Progenitor cell of endocrine pancreas (in vitro differentiated cells): ENCODE measurements at regions not wholly inside any gene's neighbourhood (a gene's known extent, or its start where the extent isn't known, plus 50 kb on each side); places are given as distances from the start of the nearest gene placed in this dataset.

ENCODE experiments used
- DNase-seq: peaks from one replicate; pipeline ENCODE4 v3.0.0; 2021; ENCODE audit warnings: low spot score; ENCODE audit not compliant: unreplicated experiment
- H3K27ac Mint-ChIP-seq: 2 replicates; pipeline ENCODE4 v1.8.0; 2021; ENCODE audit warnings: mild to moderate bottlenecking, moderate library complexity, mixed read lengths
- H3K27me3 Mint-ChIP-seq: 2 replicates; pipeline ENCODE4 v1.8.0; 2021; ENCODE audit warnings: mixed read lengths
- H3K36me3 Mint-ChIP-seq: 2 replicates; pipeline ENCODE4 v1.8.0; 2022; ENCODE audit warnings: mixed read lengths; ENCODE audit not compliant: insufficient read depth
- H3K4me1 Mint-ChIP-seq: 2 replicates; pipeline ENCODE4 v1.8.0; 2021; ENCODE audit warnings: low read depth, mixed read lengths
- H3K4me3 Mint-ChIP-seq: 2 replicates; pipeline ENCODE4 v1.8.0; 2021; ENCODE audit warnings: low read depth, mild to moderate bottlenecking, moderate library complexity, mixed read lengths
- H3K9me3 Mint-ChIP-seq: 2 replicates; pipeline ENCODE4 v1.8.0; 2021; ENCODE audit warnings: low read depth, mixed read lengths
- TF ChIP-seq, protein P1 (sequence below): fragments of 200-600 bp; sonication (generic); IDR thresholded peaks from one replicate; pipeline ENCODE4 v1.5.0; 2021; ENCODE audit warnings: antibody characterized with exemption, mild to moderate bottlenecking; ENCODE audit not compliant: unreplicated experiment

DNA sequence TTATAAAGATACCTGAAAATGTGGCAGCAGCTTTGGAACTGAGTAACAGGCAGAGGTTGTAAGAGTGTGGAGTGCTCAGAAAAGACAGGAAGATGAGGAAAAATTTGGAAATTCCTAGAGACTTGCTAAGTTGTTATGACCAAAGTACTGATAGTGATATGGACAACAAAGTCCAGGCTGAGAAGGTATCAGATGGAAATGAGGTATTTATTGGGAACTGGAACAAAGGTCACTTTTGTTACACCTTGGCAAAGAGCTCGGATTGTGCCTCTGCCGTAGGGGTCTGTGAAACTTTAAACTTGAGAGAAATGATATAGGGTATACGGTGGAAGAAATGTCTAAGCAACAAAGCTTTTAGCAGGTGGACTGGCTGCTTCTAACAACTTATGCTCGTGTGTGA lies 419.9 kb downstream of the PCDH17 start:
- Mint-ChIP-seq H3K27ac (no peak overlapping the region), H3K27me3 (no peaks in the 10 kb centered on the region), H3K4me1 (peaks cover 9% of the 10 kb centered on the region), H3K9me3 (peaks cover 7% of the 10 kb centered on the region), H3K36me3 (peaks cover 1% of the 10 kb centered on the region), H3K4me3 (no peak overlapping the region)
- DNase-seq, result no peak
- TF ChIP-seq, protein P1, sequence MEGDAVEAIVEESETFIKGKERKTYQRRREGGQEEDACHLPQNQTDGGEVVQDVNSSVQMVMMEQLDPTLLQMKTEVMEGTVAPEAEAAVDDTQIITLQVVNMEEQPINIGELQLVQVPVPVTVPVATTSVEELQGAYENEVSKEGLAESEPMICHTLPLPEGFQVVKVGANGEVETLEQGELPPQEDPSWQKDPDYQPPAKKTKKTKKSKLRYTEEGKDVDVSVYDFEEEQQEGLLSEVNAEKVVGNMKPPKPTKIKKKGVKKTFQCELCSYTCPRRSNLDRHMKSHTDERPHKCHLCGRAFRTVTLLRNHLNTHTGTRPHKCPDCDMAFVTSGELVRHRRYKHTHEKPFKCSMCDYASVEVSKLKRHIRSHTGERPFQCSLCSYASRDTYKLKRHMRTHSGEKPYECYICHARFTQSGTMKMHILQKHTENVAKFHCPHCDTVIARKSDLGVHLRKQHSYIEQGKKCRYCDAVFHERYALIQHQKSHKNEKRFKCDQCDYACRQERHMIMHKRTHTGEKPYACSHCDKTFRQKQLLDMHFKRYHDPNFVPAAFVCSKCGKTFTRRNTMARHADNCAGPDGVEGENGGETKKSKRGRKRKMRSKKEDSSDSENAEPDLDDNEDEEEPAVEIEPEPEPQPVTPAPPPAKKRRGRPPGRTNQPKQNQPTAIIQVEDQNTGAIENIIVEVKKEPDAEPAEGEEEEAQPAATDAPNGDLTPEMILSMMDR, result no peak

DNA sequence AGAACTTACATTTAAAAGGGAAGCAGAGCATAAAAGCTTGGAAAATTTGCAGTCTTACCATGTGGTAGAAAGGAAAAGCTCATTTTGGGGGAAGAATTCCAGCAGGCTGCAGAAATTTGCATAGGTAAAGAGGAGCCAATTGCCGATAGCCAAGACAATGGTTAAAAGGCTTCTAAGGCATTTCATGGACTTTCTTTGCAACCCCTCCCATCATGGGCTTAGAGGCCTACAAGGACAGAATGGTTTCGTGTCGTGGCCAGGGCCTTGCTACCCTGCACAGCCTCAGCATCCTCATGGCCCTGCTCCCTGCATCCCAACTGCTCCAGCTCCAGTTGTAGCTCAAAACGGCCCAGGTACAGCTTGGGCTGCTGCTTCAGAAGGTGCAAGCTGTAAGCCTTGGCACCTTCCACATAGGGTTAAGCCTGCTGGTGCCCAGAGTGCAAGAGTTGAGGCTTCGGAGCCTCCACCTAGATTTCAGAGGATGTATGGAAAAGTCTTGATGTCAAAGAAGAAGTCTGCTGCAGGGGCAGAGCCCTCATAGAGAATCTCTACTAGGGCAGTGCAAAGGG lies 420.3 kb downstream of the PCDH17 start:
- no peak for DNase-seq
- Mint-ChIP-seq H3K4me3 (no peak overlapping the region), H3K27me3 (no peaks in the 10 kb centered on the region), H3K4me1 (peaks cover 9% of the 10 kb centered on the region), H3K27ac (no peak overlapping the region), H3K9me3 (peaks cover 6% of the 10 kb centered on the region), H3K36me3 (peaks cover 1% of the 10 kb centered on the region)
- TF ChIP-seq, protein P1, result no peak

DNA sequence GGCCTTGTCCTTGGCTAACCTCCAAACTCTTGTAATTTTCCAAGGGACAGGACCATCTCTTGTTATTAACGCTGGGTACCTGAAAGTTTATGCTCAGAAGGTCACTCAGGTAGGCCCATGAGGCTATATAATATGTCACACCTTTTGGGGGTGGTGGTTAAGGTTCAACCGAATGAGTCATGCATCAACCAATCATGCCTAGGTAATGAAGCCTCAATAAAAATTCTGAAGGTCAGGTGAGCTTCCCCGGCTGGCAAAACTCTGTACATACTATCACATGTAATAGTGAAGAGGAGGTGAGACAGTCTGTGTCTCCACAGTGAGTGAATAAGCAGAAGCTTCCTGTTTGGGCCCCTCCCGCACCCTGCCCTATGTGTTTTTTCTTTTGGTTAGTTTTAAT lies 424.9 kb downstream of the PCDH17 start:
- no peaks in the 10 kb centered on the region for H3K27me3 Mint-ChIP-seq
- no peak for DNase-seq
- no peak overlapping the region for H3K27ac Mint-ChIP-seq
- TF ChIP-seq, protein P1, result no peak
- H3K4me1 Mint-ChIP-seq, result peaks cover 3% of the 10 kb centered on the region
- H3K4me3 Mint-ChIP-seq, result no peak overlapping the region
- peaks cover 1% of the 10 kb centered on the region for H3K36me3 Mint-ChIP-seq
- peaks cover 6% of the 10 kb centered on the region for H3K9me3 Mint-ChIP-seq

DNA sequence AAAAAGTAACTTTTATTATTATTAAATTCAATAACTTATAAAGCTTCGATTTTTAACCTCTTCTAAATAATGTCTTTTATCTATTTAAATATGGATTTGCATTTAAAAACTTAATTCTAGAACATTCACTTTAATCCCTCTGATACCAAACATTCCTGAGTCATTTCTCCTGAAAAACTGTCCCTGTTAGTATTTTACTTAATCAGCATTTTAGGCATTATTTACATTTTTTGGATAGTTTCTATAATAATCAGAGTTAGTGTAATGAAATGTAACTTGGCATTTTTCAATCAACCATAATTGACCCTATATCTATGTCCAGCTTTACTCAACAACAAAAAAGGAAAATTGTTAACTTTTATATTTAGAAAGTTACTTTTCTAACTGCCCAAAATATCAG lies 428.1 kb downstream of the PCDH17 start:
- TF ChIP-seq, protein P1, result no peak
- no peaks in the 10 kb centered on the region for H3K4me1 Mint-ChIP-seq
- H3K27me3 Mint-ChIP-seq, result no peaks in the 10 kb centered on the region
- H3K36me3 Mint-ChIP-seq, result no peaks in the 10 kb centered on the region
- H3K27ac Mint-ChIP-seq, result no peak overlapping the region
- no peaks in the 10 kb centered on the region for H3K9me3 Mint-ChIP-seq
- no peak for DNase-seq
- H3K4me3 Mint-ChIP-seq, result no peak overlapping the region

DNA sequence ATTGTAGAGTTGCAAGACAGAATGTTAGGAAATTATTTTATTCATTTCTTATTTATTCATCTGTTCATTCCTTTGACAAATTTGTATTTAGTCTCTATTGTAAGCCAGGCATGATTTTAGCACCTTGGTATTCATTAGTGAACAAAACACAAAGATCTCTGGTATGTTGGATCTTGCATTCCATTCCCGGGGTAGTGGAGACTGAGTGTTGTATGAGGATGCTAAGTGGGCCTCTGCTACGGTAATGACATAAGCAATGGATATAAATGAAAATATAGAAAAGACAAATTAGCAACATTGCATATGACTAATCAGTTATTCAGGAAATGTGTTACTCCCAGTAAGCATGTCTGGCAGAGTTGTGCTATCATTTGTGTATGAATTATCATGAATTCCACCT lies 449.3 kb downstream of the PCDH17 start:
- no peaks in the 10 kb centered on the region for H3K27me3 Mint-ChIP-seq
- no peaks in the 10 kb centered on the region for H3K36me3 Mint-ChIP-seq
- TF ChIP-seq, protein P1, result no peak
- no peak overlapping the region for H3K4me3 Mint-ChIP-seq
- peaks cover 19% of the 10 kb centered on the region for H3K4me1 Mint-ChIP-seq
- DNase-seq, result no peak
- H3K9me3 Mint-ChIP-seq, result no peaks in the 10 kb centered on the region
- no peak overlapping the region for H3K27ac Mint-ChIP-seq
